ENCODE measurements at regions not wholly inside any gene's neighbourhood (a gene's known extent, or its start where the extent isn't known, plus 50 kb on each side); places are given as distances from the start of the nearest gene placed in this dataset.

DNA sequence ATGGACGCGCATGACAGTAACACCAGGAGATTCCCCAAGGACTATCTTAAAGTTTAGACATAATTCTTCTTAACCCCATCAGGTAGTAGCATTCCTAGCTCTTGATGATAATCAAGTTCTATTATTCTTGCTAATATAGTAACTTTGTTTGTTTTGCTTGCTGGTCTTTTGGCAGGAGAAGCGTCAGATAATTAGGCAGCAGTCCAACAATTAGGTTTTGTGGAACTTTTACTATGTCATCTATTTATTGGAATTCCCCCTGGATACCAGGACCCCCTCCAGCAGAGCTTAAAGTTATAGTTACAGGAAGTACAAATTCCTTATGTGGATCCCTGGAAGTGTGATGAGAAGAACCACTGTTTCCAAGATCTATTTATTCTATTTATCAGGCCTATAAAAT is 1138.0 kb upstream of the FAM98A start:
- Histone ChIP-seq H3K27me3 (replicated peaks; ENCODE audit: control insufficient read depth, insufficient read depth, low read length) (no peaks in the 10 kb centered on the region), H3K4me3 (replicated peaks; ENCODE audit: low read depth, low read length) (no peak overlapping the region), H3K36me3 (ENCODE audit: control insufficient read depth, insufficient read depth, low read length) (no peaks in the 10 kb centered on the region)
- TF ChIP-seq, protein P1, sequence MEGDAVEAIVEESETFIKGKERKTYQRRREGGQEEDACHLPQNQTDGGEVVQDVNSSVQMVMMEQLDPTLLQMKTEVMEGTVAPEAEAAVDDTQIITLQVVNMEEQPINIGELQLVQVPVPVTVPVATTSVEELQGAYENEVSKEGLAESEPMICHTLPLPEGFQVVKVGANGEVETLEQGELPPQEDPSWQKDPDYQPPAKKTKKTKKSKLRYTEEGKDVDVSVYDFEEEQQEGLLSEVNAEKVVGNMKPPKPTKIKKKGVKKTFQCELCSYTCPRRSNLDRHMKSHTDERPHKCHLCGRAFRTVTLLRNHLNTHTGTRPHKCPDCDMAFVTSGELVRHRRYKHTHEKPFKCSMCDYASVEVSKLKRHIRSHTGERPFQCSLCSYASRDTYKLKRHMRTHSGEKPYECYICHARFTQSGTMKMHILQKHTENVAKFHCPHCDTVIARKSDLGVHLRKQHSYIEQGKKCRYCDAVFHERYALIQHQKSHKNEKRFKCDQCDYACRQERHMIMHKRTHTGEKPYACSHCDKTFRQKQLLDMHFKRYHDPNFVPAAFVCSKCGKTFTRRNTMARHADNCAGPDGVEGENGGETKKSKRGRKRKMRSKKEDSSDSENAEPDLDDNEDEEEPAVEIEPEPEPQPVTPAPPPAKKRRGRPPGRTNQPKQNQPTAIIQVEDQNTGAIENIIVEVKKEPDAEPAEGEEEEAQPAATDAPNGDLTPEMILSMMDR (IDR thresholded peaks at IDR 0.05; ENCODE audit: insufficient read depth, low read length, poor library complexity, severe bottlenecking) = no peak
- no peak for DNase-seq (ENCODE audit: extremely low read depth, insufficient read length)

DNA sequence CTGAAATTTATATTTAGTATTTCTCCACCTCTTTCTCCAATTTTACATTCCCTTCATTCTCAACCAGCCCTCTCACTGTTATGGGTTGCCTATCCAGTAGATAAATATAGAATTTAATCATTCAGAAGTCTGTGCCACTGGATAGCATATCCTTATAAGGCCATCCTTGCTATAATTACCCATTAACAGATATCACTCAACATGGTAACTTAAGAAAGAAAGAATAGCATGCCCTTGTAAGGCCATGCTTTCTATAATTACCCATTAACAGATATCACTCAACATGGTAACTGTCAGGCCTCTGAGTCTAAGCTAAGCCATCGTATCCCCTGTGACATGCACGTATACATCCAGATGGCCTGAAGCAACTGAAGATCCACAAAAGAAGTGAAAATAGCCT is 1137.4 kb upstream of the FAM98A start:
- H3K27me3 ChIP-seq (replicated peaks; ENCODE audit: control insufficient read depth, insufficient read depth, low read length) = no peaks in the 10 kb centered on the region
- no peak overlapping the region for H3K4me3 ChIP-seq (replicated peaks; ENCODE audit: low read depth, low read length)
- no peaks in the 10 kb centered on the region for H3K36me3 ChIP-seq (ENCODE audit: control insufficient read depth, insufficient read depth, low read length)
- TF ChIP-seq, protein P1 (IDR thresholded peaks at IDR 0.05; ENCODE audit: insufficient read depth, low read length, poor library complexity, severe bottlenecking) = no peak
- no peak for DNase-seq (ENCODE audit: extremely low read depth, insufficient read length)

DNA sequence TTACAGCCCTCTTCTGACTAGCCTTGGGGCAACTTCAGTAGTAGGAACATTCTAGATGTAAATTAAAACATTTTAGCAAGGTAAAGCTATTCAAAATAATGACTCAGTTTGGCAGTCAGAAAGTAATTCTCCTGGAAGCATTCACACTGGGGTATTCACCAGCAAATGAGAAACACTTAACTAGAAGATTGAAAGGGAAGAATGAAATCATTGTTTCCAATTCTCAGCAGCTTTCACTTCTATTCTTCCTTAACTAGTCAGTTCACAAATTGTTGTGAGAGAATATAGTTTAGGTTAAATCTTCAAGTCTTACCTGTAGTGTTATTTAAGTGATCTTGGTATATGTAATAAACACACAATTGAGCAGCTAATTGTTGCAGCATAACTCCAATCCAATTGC is 1135.6 kb upstream of the FAM98A start:
- no peaks in the 10 kb centered on the region for H3K27me3 ChIP-seq (replicated peaks; ENCODE audit: control insufficient read depth, insufficient read depth, low read length)
- TF ChIP-seq, protein P1 (IDR thresholded peaks at IDR 0.05; ENCODE audit: insufficient read depth, low read length, poor library complexity, severe bottlenecking) = no peak
- no peak overlapping the region for H3K4me3 ChIP-seq (replicated peaks; ENCODE audit: low read depth, low read length)
- H3K36me3 ChIP-seq (ENCODE audit: control insufficient read depth, insufficient read depth, low read length) = no peaks in the 10 kb centered on the region
- no peak for DNase-seq (ENCODE audit: extremely low read depth, insufficient read length)

DNA sequence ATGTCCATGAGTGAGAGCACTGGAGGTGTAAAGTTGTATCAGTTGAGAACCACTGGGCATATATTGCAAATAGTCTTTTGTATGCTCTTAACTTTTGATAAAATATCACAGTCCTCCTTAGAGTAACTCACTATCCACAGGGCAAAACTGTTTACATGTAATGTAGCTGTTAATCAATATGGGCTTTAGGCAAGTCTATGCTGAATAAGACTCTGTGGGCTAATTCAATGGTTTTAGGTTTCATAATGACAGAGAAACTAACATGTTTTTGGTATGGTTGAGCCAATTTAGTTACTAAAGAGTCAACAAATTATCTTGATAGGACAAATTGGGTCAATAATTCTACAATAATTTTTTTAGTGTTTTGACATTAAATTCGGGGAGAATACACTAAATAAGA is 1134.9 kb upstream of the FAM98A start:
- Histone ChIP-seq H3K27me3 (replicated peaks; ENCODE audit: control insufficient read depth, insufficient read depth, low read length) (no peaks in the 10 kb centered on the region), H3K36me3 (ENCODE audit: control insufficient read depth, insufficient read depth, low read length) (no peaks in the 10 kb centered on the region), H3K4me3 (replicated peaks; ENCODE audit: low read depth, low read length) (no peak overlapping the region)
- no peak for DNase-seq (ENCODE audit: extremely low read depth, insufficient read length)
- TF ChIP-seq, protein P1 (IDR thresholded peaks at IDR 0.05; ENCODE audit: insufficient read depth, low read length, poor library complexity, severe bottlenecking) = no peak

DNA sequence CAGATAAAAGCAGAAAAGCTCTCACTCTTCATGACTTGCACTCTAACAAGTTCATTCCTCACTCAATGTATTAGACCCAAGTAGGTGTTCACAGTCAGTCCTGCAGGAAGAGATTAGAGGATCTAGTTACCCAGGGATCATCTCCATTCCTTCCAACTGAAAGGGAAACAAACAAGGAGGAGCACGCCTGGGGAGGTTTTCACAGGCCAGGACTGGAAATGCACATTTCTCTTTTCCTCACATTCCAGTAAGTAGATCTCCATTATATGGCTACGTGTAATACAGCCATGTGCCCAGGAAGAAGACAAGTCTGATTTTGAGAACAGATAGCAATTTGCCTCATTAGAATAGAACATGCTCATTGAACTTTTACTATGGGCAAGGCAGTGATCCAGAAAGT is 1132.2 kb upstream of the FAM98A start:
- H3K36me3 ChIP-seq (ENCODE audit: control insufficient read depth, insufficient read depth, low read length) = no peaks in the 10 kb centered on the region
- DNase-seq (ENCODE audit: extremely low read depth, insufficient read length) = no peak
- H3K4me3 ChIP-seq (replicated peaks; ENCODE audit: low read depth, low read length) = no peak overlapping the region
- TF ChIP-seq, protein P1 (IDR thresholded peaks at IDR 0.05; ENCODE audit: insufficient read depth, low read length, poor library complexity, severe bottlenecking) = no peak
- no peaks in the 10 kb centered on the region for H3K27me3 ChIP-seq (replicated peaks; ENCODE audit: control insufficient read depth, insufficient read depth, low read length)

DNA sequence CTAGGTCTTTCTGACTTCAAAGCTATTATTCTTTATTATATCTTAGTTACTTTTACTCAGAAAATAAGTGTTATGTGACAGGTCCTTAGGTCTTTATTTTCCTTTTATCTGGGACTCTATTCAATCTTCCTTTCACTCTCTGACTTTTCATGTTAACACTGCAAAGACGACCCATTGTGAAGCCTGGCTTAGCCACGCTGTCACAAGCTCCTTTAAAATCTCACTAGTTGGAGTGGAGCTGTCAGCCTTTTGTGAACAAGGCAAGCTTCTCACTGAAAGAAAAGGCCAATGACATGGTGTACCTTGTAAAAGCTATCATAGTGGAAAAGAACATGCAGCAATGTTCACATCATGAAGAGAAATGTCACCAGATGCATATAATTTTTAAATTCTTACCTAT is 1130.7 kb upstream of the FAM98A start:
- TF ChIP-seq, protein P1 (IDR thresholded peaks at IDR 0.05; ENCODE audit: insufficient read depth, low read length, poor library complexity, severe bottlenecking) = no peak
- no peaks in the 10 kb centered on the region for H3K27me3 ChIP-seq (replicated peaks; ENCODE audit: control insufficient read depth, insufficient read depth, low read length)
- H3K4me3 ChIP-seq (replicated peaks; ENCODE audit: low read depth, low read length) = no peak overlapping the region
- H3K36me3 ChIP-seq (ENCODE audit: control insufficient read depth, insufficient read depth, low read length) = no peaks in the 10 kb centered on the region
- DNase-seq (ENCODE audit: extremely low read depth, insufficient read length) = no peak

Data from GM06990 (cell line).